NCI-H69 (cell line): ENCODE measurements at regions not wholly inside any gene's neighbourhood (a gene's known extent, or its start where the extent isn't known, plus 50 kb on each side); places are given as distances from the start of the nearest gene placed in this dataset.
A peak's percentile ranks its signal among the peaks of the same experiment; 100 is the strongest.

ENCODE experiments used
- DNase-seq: peaks from one replicate; lab custom pipeline; 2025; lab: John Stamatoyannopoulos, UW

GRCh38 chr3:110227991-110228390 is 843.6 kb upstream of the NECTIN3 start:
- DNase-seq: no peak

GRCh38 chr3:110234831-110235230 is 836.8 kb upstream of the NECTIN3 start:
- no peak for DNase-seq

- DNase-seq: no peak
These were observed 834.5 kb upstream of the NECTIN3 start for GRCh38 chr3:110236976-110237610.

- DNase-seq: no peak
These were observed 828.5 kb upstream of the NECTIN3 start for GRCh38 chr3:110243081-110243480.

GRCh38 chr3:110246796-110247376 is 824.7 kb upstream of the NECTIN3 start:
- DNase-seq: no peak

- DNase-seq: no peak
These were observed 823.0 kb upstream of the NECTIN3 start for GRCh38 chr3:110248666-110249065.

GRCh38 chr3:110253794-110254193 is 817.8 kb upstream of the NECTIN3 start:
- DNase-seq: no peak

GRCh38 chr3:110254591-110254990 is 817.0 kb upstream of the NECTIN3 start:
- no peak for DNase-seq

GRCh38 chr3:110261141-110261540 is 810.5 kb upstream of the NECTIN3 start:
- peak; percentile 0 for DNase-seq

- no peak for DNase-seq
These were observed 808.7 kb upstream of the NECTIN3 start for GRCh38 chr3:110262896-110263295.

- DNase-seq: no peak
These were observed 806.3 kb upstream of the NECTIN3 start for GRCh38 chr3:110265302-110265701.

- no peak for DNase-seq
These were observed 804.2 kb upstream of the NECTIN3 start for GRCh38 chr3:110267304-110267845.

GRCh38 chr3:110272525-110272924 is 799.1 kb upstream of the NECTIN3 start:
- no peak for DNase-seq

- DNase-seq: no peak
These were observed 779.6 kb upstream of the NECTIN3 start for GRCh38 chr3:110291886-110292501.

- no peak for DNase-seq
These were observed 778.0 kb upstream of the NECTIN3 start for GRCh38 chr3:110293660-110294059.

- DNase-seq: no peak
These were observed 774.7 kb upstream of the NECTIN3 start for GRCh38 chr3:110296885-110297284.

- DNase-seq: no peak
These were observed 769.8 kb upstream of the NECTIN3 start for GRCh38 chr3:110301781-110302180.

GRCh38 chr3:110307065-110307809 is 764.4 kb upstream of the NECTIN3 start:
- DNase-seq: no peak

GRCh38 chr3:110311541-110311940 is 760.1 kb upstream of the NECTIN3 start:
- DNase-seq: no peak

- DNase-seq: peak; percentile 64
These were observed 757.0 kb upstream of the NECTIN3 start for GRCh38 chr3:110314512-110315114.

- DNase-seq: no peak
These were observed 753.5 kb upstream of the NECTIN3 start for GRCh38 chr3:110318108-110318507.

- no peak for DNase-seq
These were observed 748.3 kb upstream of the NECTIN3 start for GRCh38 chr3:110323349-110323748.
